AG09309 (cell line): ENCODE measurements at regions not wholly inside any gene's neighbourhood (a gene's known extent, or its start where the extent isn't known, plus 50 kb on each side); places are given as distances from the start of the nearest gene placed in this dataset.

Source experiments
- DNase-seq: peaks from one replicate; pipeline ENCODE4 v3.0.0-alpha.2; 2010; ENCODE audit warnings: low read depth
- H3K4me3 ChIP-seq: 2 replicates; pipeline ENCODE4 v1.5.1; 2011; ENCODE audit warnings: mild to moderate bottlenecking, low read depth, low read length, moderate library complexity; ENCODE audit not compliant: control insufficient read depth
- TF ChIP-seq, protein P1 (sequence below): IDR thresholded peaks from 2 replicates; pipeline ENCODE4 v1.5.1; 2011; ENCODE audit warnings: mild to moderate bottlenecking, low read depth, low read length, inconsistent platforms; ENCODE audit not compliant: insufficient read depth, control insufficient read depth; ENCODE audit errors: missing control alignments

GRCh38 chr2:192246297-192246696 lies 51.6 kb upstream of the TMEFF2 start:
- DNase-seq = no peak
- TF ChIP-seq, protein P1, sequence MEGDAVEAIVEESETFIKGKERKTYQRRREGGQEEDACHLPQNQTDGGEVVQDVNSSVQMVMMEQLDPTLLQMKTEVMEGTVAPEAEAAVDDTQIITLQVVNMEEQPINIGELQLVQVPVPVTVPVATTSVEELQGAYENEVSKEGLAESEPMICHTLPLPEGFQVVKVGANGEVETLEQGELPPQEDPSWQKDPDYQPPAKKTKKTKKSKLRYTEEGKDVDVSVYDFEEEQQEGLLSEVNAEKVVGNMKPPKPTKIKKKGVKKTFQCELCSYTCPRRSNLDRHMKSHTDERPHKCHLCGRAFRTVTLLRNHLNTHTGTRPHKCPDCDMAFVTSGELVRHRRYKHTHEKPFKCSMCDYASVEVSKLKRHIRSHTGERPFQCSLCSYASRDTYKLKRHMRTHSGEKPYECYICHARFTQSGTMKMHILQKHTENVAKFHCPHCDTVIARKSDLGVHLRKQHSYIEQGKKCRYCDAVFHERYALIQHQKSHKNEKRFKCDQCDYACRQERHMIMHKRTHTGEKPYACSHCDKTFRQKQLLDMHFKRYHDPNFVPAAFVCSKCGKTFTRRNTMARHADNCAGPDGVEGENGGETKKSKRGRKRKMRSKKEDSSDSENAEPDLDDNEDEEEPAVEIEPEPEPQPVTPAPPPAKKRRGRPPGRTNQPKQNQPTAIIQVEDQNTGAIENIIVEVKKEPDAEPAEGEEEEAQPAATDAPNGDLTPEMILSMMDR = no peak

GRCh38 chr2:192245329-192245728 lies 50.6 kb upstream of the TMEFF2 start:
- no peak for DNase-seq
- TF ChIP-seq, protein P1 = no peak
- H3K4me3 ChIP-seq = no peak overlapping the region

More at GRCh38 chr2:192246297-192246696, 51.6 kb upstream of the TMEFF2 start:
- H3K4me3 ChIP-seq = no peak overlapping the region
